Stimulated activated CD8-positive, alpha-beta memory T cell treated with anti-CD3 and anti-CD28 coated beads, Interleukin-15, amount 100 ng/mL, for 1 hour (primary cell): ENCODE measurements at regions not wholly inside any gene's neighbourhood (a gene's known extent, or its start where the extent isn't known, plus 50 kb on each side); places are given as distances from the start of the nearest gene placed in this dataset.

Experiments
- DNase-seq: peaks from one replicate; pipeline ENCODE4 v3.0.0-alpha.2; 2020; ENCODE audit warnings: low read depth

DNA sequence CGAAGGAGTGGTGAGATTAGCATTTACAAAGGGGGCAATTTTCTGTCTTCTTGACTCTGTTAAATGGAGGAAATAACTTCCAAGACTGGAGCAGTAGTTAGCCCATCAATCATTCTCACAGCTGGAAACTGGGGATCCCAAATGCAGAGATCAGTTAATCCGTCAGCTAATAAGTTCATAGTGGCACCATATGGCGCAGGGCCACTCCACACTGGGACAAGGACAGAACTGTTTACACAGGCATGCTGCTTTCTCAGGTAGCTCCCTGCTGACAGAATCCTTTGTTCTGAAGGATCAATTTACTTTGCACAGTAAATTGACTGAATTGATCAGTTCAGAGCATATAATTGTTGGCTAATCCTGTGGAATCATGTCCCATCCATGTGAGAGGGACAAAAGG is 395.7 kb downstream of the TMEM161B start:
- DNase-seq, result no peak

DNA sequence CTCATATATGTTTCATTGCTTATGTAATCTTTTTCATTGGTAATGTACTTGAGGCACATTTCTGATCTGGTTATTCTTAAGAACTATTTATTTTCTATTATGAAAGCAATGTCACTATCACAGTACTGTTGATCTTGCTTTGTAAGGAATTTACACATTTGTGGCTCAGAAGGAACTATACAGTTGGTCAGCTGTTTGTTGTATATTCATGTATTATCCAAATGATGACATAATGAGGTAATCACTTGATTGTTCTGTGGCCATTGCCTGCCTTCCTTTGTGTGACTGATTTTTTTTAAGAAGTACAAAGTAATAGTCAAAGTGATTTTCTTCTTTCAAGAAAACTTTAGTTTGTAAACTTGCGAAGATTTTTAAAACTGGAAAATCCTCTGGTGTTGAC is 399.9 kb downstream of the TMEM161B start:
- no peak for DNase-seq

DNA sequence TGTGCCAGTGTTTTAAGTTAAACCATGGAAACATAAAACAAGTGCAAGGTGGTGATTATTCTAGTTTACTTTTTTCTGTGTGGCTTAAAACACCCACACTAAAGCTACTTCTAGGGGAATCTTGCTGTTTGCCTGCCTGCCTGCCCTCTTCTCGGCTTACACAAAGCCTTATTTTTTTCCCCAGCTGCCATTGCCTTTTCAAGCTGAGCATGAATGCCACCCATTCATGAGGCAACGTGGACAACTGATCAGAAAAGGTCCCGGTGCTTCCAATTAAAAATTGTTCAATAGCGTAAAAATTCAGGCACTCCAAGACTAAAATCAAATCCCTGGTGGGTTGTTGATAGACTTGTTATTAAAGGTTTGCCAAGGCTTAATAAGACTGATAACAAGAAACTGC is 401.4 kb downstream of the TMEM161B start:
- no peak for DNase-seq

DNA sequence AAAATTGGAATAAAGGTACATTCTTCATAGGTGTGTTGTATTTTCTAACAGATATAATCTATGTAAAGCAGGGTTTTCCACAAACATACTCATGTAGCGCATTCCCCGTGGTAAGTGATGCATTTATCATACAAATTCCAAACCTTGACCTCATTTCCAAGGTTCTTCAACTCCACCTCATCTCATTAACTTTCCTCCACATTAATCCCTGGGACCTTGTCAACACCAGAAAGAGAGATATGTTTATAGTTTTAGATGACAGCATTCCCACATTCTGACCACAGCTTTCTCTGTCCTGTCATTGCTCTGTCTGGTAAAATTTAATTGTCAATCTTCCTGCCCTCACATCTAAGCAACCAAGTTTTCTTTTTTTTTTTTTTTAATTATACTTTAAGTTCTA is 415.1 kb downstream of the TMEM161B start:
- DNase-seq, result no peak

DNA sequence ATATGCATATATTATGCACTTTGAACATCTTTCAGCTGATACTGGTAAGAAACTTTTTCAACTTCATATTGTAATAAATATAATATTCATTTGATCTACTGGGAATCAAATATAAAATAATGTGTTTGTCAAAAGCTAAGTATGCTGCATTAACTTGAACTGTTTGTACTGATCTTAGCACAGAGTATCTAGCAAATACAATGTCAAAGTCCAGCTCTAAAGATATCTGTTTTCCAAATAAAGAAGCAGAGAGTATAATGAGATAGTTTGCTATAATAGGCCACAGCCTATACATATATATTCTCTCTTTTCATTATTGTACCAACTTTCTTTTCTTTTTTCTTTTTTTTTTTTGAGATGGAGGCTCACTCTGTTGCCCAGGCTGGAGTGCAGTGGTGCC is 417.0 kb downstream of the TMEM161B start:
- no peak for DNase-seq

DNA sequence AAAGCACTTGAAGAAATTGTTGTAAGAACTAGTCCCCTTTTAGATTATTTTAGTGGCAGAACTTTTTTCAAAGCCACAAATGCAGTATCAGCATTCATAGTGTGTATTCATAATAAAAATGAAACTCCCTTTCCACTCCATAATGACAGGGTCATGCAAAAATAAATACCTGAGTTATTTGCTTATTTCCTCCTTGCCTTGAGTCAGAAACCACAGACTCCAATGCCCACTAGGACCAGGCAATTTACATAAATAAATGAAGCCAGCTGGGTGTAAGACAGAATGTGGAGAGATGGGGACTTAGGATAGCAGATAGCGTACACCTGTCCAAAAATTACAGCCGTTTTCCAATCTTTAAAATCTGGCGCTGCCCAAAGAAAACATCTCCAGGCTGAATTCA is 417.8 kb downstream of the TMEM161B start:
- DNase-seq, result no peak

DNA sequence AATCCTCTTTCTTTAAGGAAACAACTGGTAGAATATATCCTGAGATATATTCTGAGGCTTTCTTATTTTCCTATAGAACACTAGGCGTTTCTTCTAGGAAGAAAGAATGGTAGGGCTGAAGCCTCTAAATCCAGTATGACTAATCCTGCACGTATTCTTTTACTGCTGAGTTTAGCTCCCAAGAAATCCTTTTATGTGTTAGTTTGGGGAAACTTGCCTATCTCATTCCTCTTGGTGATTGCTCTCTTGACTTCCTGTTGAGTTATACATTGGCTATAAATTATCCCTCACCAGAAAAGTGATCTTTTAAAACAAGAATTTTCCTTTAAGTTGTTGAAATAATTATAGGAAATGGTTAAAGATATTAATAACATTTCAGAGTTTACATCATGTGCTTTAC is 422.9 kb downstream of the TMEM161B start:
- no peak for DNase-seq

DNA sequence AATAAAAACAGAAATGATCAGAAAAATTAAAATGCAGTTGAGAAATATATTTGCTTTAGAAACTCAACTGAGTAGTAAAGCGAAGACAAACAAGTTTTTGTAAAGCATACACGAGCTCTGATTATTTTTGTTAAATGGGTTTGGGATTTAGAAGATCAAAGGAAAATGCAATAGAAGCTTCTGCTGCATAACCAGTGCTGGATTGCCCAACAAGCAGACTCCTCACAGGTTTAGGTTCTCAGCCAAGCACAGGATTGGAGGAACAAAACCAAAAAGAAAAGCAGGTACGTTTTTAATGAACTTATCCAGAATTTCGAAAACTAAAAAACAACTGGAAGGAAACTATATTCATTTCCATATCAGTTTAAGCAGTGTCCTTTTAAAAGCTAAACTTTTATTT is 423.8 kb downstream of the TMEM161B start:
- no peak for DNase-seq

DNA sequence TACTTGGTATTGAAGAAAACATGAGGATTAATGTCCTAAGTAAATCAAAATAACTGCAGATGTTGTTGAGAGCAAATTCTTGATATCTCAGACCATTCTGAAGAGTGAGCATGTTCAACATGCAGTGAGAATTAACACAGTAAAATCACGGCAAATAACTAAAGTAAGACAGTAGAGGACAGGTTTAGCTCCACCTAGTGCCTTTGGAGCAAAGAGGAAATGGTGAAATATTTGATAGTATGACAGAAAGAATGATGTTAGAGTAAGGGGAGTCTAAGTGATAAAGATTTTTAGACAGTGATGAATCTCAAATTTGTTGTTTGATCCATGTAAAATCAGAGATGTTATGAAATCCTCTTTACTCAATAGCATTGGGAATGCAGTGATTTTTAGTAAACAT is 424.2 kb downstream of the TMEM161B start:
- DNase-seq, result no peak

DNA sequence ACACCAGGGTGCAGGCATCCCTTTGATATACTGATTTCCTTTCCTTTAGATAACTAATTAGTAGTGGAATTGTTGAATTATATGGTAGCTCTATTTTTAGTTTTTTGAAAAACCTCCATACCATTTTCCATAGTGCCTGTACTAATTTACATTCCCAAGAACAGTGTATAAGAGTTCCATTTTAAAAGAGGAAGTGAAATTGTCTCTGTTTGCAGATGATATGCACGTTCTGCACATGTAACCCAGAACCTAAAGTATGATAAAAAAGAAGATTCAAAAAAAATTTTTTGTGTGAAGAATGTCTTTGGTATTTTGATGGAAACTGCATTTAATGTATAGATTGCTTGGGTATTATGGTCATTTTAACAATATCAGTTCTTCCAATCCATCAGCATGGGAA is 424.0 kb upstream of the CCNH start:
- no peak for DNase-seq

DNA sequence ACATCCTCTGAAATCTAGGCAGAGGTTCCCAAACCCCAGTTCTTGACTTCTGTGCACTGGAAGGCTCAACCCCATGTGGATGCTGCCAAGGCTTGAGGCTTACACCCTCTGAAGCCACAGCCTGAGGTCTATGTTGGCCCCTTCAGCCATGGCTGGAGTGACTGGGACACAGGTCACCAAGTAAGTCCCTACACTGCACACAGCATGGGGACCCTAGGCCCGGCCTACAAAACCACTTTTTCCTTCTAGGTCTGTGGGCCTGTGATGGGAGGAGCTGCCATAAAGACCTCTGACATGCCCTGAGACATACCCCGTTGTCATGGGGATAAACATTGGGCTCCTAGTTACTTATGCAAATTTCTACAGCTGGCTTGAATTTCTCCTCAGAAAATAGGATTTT is 418.8 kb upstream of the CCNH start:
- no peak for DNase-seq

DNA sequence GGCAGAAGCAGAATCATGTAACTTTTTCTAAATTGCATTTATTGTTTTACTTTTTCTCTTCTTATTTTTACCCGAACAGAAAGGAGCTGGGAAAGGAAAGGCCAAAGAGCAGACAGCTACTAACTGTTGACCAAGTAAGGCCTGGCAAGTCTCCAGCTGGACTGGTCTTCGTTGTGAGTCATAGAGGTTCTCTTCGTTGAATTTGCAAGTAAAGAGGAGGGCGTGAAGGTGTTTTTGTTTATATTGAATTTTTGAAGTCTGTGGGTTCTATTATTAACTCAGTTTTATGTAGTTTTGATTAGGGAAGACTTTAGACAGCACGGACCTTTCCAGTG is 416.5 kb upstream of the CCNH start:
- DNase-seq, result no peak

DNA sequence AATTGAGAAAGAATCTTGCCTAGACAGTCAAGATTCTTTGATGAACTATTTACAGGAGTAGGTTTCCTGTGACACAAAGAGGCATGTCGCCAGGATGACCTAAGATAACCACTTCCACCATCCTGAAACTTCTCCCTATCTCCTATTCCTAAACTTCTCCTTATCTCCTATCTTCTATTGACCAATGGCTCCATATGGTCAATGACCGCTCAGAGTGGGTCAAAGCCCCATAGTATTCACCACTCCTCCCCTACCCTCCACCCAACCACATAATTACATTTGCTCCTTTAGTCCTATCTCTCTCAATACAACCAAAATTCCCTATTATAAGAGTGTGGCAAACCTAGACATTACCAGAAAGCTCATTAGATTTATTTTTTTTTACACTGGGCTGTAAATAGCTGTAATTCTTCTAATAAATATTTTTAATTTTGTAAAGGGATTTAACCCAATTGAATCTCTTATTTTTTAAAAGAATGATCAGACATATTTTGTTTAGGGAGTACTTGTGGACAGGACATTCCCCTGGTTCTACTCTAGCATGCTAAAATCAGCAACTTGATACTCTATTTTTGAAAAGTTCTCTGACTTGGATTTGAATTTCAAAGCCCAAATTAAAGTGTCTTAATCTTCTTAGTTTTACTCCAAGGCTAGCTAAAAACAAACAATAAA is 416.0 kb upstream of the CCNH start:
- no peak for DNase-seq

DNA sequence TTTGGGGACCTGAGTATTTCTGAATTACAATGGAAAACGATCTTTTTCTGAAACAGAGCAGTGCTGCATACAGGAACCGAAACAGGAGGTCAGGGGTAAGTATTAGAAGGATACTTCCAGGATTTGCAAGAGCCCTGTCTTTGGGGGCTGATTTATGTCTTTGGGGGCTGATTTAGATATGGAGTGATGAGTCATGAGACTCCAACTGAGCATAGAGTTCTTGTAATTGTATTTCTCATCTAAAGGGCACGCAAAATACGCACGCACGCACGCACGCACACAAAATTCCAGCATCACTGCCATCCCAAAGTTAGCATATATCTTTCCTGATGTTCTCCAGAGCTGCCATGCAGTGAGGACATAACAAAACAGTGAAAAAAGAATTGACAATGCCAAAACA is 414.8 kb upstream of the CCNH start:
- DNase-seq, result no peak

DNA sequence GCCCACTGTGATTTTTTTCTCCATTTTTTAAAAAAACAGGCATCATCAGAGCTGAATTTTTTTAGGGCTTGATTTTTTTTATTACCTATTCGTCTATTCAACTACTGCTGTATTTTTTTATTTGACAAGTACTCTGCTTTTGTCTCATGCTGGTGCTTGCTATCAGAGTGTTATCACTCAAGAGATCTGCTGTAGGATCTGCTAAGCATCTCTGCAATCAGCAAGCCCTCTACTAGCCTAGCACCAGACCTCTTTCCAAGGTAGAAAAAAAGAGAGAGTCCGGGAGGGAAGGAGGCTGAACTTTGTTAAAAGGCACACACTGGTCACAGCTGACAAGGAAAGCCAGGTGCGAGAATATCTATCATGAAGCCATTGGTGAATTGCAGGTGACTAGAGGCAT is 413.8 kb upstream of the CCNH start:
- no peak for DNase-seq

DNA sequence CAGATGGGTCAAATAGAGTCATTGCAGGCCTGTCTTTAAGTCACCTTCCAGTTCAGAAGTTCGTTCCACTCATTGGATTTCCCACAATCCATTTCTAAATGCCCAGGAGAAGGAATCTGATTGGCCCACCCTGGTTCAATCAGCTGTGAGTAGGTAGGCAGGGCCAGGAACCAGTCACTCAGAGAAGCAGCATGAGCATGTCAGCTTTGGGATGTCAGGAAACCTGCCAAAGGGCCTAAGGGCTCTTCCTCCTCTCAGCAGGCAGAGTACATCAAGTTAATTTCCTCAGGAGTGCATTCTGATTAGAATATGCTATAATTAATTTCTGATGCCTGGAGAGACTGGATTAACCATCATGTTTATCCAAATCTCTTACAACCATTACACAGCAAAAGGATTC is 412.9 kb upstream of the CCNH start:
- DNase-seq, result no peak

DNA sequence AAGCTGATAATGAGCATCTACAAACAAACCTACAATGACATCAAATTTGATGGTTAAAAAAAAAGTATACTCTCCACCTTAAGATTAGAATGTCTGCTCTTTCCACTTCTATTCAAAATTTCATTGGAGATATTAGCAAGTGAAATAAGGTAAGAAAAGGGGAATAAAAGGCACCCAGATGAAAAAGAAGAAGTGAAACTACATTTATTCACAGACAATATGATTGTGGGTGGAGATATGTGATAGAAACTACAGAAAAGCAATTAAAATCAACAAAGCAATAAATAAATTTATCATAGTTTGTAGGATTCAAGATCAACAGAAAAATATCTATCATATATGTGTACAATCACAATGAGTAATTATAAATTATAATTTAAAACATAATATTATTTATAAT is 395.1 kb upstream of the CCNH start:
- DNase-seq, result no peak

DNA sequence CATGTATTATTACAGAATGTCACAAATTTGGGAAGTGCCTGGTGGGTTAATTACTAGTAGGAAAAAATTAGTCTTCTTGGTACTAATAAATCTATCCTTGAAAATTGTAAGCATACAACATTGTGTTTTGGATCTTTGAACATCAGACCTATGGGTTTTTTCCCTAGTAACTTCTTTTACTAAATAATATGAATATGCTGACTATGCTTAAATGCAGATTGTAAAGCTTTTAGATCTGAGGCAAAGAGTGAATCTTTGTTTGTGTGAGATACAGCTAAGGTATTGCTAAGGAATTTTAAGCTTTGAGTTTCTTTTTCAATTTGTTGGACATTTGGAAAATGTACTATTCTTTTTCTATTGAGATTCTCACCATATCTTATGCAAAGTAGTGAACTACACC is 390.6 kb upstream of the CCNH start:
- DNase-seq, result no peak

DNA sequence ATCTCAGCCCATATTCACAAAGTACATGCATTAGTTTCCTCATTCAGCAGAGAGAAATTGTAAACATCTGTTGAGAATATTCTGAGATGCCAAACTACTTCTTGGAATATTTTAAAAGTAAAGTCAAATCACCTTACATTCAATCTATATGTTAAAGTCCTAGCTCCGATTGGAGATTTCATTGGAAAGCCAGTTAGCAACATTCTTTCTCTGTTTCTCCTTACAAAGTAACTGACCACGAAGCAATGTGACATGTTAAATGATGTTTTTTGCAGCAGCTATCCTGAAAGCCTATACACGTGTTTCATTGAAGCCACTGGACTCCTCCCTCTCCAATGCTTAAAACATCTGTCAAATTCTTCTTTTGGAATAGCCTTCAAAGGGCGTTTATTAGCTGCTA is 379.1 kb upstream of the CCNH start:
- DNase-seq, result no peak

DNA sequence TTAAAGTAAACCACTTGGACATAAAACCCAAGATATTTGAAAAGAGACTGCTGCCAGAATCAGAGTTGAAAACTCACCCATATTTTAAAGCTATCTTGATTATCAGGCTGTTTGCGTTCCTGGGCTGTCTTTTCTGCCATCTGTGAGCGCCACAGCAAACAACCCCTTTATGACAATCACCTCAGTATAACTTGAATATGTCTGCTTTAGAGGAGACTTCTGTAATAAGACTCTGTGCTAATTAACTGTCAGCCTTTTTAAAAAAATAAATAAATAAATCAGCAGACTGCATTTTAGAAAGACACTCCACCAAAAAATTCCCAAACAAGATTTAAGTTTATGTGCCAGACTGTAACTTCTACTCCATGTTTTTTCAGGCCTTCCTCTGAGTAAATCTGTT is 375.7 kb upstream of the CCNH start:
- DNase-seq, result no peak

DNA sequence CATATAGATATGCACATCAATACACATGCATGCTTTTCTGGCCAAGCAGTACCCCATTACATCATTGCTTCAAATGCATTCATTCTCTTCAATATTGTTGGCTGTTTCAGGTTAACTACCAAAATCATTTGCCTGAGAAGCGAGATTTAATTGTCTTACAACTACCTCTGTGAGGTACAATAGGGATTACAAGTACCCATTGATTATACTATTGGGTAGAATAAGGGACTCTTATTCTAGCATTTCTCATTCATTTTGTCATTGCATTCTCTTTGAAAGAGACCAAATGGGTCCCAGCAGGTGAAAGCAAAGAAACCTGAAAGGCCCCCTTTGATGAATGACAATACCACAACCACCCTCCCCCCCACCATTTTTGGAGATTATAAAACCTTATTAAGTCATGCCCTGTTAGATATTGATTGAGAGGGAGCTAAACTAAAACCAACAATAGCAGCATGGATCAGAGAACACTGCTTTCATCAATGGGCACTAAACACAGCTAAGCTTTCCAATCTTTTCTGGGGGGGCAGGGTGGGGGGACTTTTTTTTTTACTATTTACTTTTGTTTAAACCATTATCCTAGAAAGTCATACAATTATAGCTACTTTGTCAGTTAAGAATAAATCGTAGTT is 375.0 kb upstream of the CCNH start:
- DNase-seq, result no peak

DNA sequence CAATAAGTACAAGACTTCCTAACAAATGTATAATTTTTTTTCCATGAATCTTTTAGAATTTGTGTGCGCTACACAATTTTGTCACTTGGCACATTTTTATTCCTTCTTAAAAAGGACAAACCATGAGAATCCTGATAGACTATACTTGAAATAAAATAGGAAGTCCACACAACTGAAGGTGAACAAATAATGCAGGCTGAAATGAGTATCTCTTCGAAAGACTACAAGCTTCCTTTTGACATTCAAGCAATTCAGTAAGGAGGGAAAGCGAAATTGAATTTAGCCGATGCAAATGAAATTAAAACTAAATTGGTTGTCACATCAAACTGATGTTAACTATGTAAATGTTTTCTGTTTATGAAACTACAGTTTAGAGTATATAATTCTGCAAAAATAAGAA is 374.4 kb upstream of the CCNH start:
- no peak for DNase-seq

DNA sequence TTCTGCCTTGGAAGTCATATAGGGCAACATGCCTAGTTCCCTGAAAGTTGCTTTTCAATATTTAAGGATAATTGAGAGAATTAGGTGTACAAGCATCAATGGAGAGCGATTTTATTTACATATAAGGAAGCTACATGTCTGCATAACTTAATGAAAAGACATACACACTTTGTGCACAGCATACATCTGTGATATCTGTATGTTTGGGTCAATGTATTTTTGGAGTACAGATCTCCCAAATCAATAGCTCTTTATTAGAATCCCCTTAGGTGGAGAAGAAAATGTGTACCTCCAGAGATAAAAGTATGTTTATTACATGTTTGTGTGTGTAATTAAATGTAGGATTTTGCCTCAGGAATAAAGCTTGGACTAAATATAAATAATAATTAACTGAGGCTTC is 373.7 kb upstream of the CCNH start:
- no peak for DNase-seq

DNA sequence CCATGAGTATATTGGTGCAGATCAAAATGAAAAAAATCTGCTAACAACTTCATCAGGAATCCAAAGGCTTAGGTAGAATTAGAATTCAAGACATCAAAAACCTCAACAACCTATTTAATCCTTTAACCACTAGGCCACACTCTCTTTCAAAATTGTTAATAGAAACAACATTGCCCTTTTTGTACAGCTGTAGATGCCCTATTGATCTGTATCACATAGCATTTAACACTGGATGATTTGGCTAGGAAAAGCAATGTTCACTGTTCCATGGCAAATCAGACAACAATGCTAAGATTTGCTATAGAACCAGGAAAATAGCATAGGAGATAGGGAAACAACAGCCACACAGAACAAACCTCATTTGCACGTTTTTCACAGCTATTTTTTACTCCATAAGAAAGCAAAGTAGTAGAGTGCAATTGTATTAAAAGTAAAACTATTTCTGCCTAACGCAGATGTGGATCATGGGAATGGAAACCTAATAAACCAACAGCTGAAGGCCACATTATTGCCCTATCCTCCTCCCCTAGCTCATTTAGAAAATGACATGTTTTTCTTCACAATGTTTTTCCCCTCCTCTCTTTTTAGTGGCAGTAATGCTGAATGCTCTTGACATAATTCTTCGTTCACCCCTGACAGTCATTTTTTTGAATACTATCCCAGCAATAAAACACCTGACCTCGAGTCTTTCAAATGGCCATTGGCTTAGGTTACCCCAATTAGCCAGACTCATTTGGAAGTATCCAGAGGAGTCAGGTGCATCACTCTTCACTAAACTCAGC is 373.0 kb upstream of the CCNH start:
- no peak for DNase-seq
